Endothelial cell (in vitro differentiated cells): ENCODE measurements at regions not wholly inside any gene's neighbourhood (a gene's known extent, or its start where the extent isn't known, plus 50 kb on each side); places are given as distances from the start of the nearest gene placed in this dataset.

Experiments used
- DNase-seq: peaks from one replicate; pipeline ENCODE4 v3.0.0; 2021; ENCODE audit warnings: low spot score
- H3K27ac Mint-ChIP-seq: one replicate; pipeline ENCODE4 v1.8.0; 2021; ENCODE audit warnings: mixed read lengths, inconsistent platforms; ENCODE audit not compliant: unreplicated experiment
- H3K27me3 Mint-ChIP-seq: one replicate; pipeline ENCODE4 v1.8.0; 2021; ENCODE audit warnings: mild to moderate bottlenecking, moderate library complexity, mixed read lengths, inconsistent platforms; ENCODE audit not compliant: unreplicated experiment
- H3K36me3 Mint-ChIP-seq: one replicate; pipeline ENCODE4 v1.8.0; 2021; ENCODE audit warnings: mild to moderate bottlenecking, low read depth, mixed read lengths, inconsistent platforms; ENCODE audit not compliant: unreplicated experiment
- H3K4me1 Mint-ChIP-seq: one replicate; pipeline ENCODE4 v1.8.0; 2021; ENCODE audit warnings: mild to moderate bottlenecking, mixed read lengths, inconsistent platforms; ENCODE audit not compliant: unreplicated experiment
- H3K4me3 Mint-ChIP-seq: one replicate; pipeline ENCODE4 v1.8.0; 2021; ENCODE audit warnings: mild to moderate bottlenecking, mixed read lengths, inconsistent platforms; ENCODE audit not compliant: unreplicated experiment
- H3K9me3 Mint-ChIP-seq: one replicate; pipeline ENCODE4 v1.8.0; 2021; ENCODE audit warnings: mixed read lengths, inconsistent platforms; ENCODE audit not compliant: unreplicated experiment
- TF ChIP-seq, protein P1 (sequence below): fragments of 200-600 bp; sonication (generic); IDR thresholded peaks from one replicate; pipeline ENCODE4 v1.5.0; 2021; ENCODE audit warnings: antibody characterized with exemption; ENCODE audit not compliant: unreplicated experiment

DNA sequence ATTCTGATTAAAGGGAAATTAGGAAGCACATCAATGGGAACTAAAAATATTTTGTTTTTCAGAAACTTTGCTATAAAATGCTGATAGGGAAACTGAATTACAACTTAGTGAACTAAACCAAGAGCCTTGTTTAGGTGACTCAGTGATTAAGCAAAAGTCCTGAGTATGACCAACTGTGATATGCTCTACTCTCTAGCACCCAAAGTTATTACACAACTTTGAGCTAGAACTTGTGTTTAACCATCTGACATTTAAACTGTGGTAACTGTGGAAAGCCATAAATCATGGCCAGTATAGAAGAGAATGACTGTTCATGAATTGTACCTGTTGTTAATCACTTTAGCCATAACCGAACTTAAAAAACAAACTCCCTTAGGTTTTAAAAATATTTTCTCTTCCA lies 127.4 kb downstream of the ZNF365 start:
- H3K27me3 Mint-ChIP-seq: no peaks in the 10 kb centered on the region
- no peak overlapping the region for H3K27ac Mint-ChIP-seq
- TF ChIP-seq, protein P1, sequence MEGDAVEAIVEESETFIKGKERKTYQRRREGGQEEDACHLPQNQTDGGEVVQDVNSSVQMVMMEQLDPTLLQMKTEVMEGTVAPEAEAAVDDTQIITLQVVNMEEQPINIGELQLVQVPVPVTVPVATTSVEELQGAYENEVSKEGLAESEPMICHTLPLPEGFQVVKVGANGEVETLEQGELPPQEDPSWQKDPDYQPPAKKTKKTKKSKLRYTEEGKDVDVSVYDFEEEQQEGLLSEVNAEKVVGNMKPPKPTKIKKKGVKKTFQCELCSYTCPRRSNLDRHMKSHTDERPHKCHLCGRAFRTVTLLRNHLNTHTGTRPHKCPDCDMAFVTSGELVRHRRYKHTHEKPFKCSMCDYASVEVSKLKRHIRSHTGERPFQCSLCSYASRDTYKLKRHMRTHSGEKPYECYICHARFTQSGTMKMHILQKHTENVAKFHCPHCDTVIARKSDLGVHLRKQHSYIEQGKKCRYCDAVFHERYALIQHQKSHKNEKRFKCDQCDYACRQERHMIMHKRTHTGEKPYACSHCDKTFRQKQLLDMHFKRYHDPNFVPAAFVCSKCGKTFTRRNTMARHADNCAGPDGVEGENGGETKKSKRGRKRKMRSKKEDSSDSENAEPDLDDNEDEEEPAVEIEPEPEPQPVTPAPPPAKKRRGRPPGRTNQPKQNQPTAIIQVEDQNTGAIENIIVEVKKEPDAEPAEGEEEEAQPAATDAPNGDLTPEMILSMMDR: no peak
- H3K4me3 Mint-ChIP-seq: no peak overlapping the region
- H3K36me3 Mint-ChIP-seq: no peaks in the 10 kb centered on the region
- no peaks in the 10 kb centered on the region for H3K4me1 Mint-ChIP-seq
- no peaks in the 10 kb centered on the region for H3K9me3 Mint-ChIP-seq
- DNase-seq: no peak

DNA sequence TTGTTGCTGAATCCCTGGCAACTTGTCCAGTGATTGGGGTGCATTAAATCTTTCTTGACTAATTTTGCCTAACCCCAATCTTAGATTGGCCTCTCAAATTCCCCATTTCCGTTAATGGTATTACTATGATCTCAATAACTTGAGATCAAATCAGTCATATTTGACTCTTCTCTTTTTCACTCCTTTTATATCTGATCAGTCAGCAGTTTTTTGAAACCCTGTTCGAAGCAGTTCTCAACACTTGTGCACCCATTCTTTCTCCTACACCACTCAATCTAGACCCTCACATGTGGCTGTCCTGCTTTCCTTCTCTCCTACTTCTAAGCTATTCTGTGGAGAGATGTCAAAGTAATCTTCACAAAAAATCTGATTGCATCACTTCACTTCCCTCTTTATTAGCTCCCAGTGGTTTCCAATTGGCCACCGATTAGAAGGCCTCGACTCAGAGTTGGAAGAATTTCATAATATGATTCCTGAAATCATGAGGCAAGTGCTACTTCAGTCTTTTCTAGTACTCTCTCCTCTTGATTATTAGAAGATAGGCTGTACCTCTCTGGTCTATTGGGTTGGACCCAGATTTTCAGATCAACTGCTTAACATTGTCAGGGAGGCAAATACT lies 128.9 kb downstream of the ZNF365 start:
- TF ChIP-seq, protein P1: no peak
- H3K36me3 Mint-ChIP-seq: no peaks in the 10 kb centered on the region
- H3K9me3 Mint-ChIP-seq: no peaks in the 10 kb centered on the region
- DNase-seq: no peak
- no peaks in the 10 kb centered on the region for H3K27me3 Mint-ChIP-seq
- H3K27ac Mint-ChIP-seq: no peak overlapping the region
- no peak overlapping the region for H3K4me3 Mint-ChIP-seq
- no peaks in the 10 kb centered on the region for H3K4me1 Mint-ChIP-seq

DNA sequence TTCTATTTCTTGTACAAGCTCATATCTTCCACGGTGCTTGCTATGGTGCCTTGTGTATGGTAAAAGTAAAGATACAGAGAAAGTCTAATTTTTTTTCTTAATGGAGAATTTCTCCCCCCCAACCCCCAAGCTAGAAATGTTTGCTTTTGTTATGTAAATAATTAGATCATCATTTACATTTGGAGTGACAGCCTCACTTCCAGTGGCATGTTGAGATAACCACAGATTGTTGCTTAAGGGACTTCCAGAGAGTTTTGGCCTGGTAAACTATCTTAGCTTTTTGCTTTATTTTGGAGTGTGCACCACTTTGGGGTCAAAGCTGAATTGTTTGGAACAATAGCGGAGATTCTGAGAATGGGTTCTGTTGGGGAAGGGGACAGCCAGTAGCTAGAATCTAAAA lies 129.7 kb downstream of the ZNF365 start:
- no peaks in the 10 kb centered on the region for H3K36me3 Mint-ChIP-seq

DNA sequence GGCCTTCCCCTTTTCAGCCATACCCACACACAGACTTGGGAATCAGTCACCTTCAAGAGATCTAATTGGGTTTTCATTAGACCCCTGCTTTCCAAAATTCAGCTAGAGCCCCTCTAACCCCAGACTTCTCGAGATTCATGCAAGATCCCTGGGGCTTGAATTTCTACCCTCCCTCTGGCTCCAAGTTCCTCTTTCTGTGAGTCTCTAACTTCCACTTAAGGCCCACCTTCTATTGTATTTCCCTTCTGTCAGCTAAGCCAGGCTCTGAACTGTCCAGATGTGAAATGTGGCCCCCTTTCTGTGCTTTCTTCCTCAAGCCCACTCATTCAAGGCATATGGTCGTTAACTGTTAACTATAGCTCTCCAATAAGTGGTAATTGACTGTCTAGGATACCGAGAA lies 132.2 kb downstream of the ZNF365 start:
- DNase-seq: no peak
- H3K27ac Mint-ChIP-seq: no peak overlapping the region
- TF ChIP-seq, protein P1: no peak
- no peaks in the 10 kb centered on the region for H3K9me3 Mint-ChIP-seq
- no peaks in the 10 kb centered on the region for H3K27me3 Mint-ChIP-seq
- H3K36me3 Mint-ChIP-seq: no peaks in the 10 kb centered on the region
- no peak overlapping the region for H3K4me3 Mint-ChIP-seq
- no peaks in the 10 kb centered on the region for H3K4me1 Mint-ChIP-seq

More for the DNA sequence above, 129.7 kb downstream of the ZNF365 start:
- Mint-ChIP-seq H3K9me3 (no peaks in the 10 kb centered on the region), H3K4me3 (no peak overlapping the region), H3K27ac (no peak overlapping the region), H3K4me1 (no peaks in the 10 kb centered on the region), H3K27me3 (no peaks in the 10 kb centered on the region)
- TF ChIP-seq, protein P1: no peak
- no peak for DNase-seq

DNA sequence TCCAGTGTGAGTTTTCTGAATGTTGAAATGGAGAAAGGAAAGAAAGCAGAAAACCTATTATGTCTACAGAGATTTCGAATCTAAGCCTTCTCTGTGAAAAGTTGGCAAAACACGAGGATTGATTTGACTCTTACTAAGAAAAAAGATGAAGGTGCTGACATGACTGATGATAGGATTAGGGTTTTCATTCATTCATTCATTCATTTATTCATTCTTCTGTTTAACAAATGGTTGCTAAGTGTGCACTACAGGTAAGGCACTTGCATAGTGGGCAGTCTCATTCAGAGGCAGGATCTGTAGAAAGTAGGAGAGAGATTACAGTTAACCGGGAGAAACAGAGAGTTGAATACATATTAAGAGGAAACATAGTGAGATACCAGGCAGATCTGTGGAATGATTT lies 137.1 kb downstream of the ZNF365 start:
- H3K4me1 Mint-ChIP-seq: no peaks in the 10 kb centered on the region
- H3K27me3 Mint-ChIP-seq: no peaks in the 10 kb centered on the region
- H3K36me3 Mint-ChIP-seq: no peaks in the 10 kb centered on the region
- no peak for DNase-seq
- H3K27ac Mint-ChIP-seq: no peak overlapping the region
- H3K4me3 Mint-ChIP-seq: no peak overlapping the region
- no peaks in the 10 kb centered on the region for H3K9me3 Mint-ChIP-seq
- TF ChIP-seq, protein P1: no peak
